ENCODE measurements at regions not wholly inside any gene's neighbourhood (a gene's known extent, or its start where the extent isn't known, plus 50 kb on each side); places are given as distances from the start of the nearest gene placed in this dataset.

DNA sequence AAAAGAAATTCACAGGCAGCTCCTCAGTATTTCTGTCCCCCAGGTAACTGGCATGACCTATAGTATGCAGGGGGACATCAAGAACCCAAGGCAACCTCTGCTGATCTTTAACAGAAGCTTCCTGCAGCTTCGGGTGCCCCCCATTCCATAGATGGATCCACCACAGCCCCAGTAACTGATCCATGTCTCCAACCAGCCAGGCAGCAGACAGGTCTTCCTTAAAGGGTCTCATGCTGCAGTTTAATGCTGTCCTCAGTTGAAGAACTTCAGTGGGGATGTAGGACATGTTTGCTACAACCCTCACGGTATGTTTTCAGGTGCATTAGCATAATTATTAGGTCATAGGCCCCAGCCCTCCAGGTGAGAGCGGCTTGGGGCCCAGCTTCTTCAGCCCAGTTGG, 90.9 kb upstream of the OLIG2 start:
- no peak overlapping the region for H4K8ac ChIP-seq (ENCODE audit: extremely low read depth, insufficient read depth, low read length)
- no peak overlapping the region for H2AFZ ChIP-seq (ENCODE audit: low read length)
- no peak overlapping the region for H4K91ac ChIP-seq (replicated peaks; ENCODE audit: insufficient read length, low read length)
- H3K18ac ChIP-seq (ENCODE audit: extremely low read depth, low read length): no peak overlapping the region
- no peak overlapping the region for H3K27ac ChIP-seq (ENCODE audit: low read depth, low read length)
- H3K79me2 ChIP-seq (ENCODE audit: control insufficient read depth in 1 of 2, insufficient read depth in 2 of 2, low read length in 2 of 2): no peaks in the 10 kb centered on the region
- H2BK20ac ChIP-seq (ENCODE audit: low read length): no peak overlapping the region
- no peaks in the 10 kb centered on the region for H3K9me3 ChIP-seq (ENCODE audit: insufficient read depth in 2 of 2, low read depth in 1 of 2, low read length in 1 of 2)
- H2AK5ac ChIP-seq (ENCODE audit: low read depth, low read length): no peak overlapping the region
- no peak overlapping the region for H3K4me3 ChIP-seq (ENCODE audit: extremely low read depth in 1 of 4, insufficient read depth in 2 of 4, low read depth in 3 of 4, low read length in 4 of 4)
- H3K14ac ChIP-seq (ENCODE audit: insufficient read length): no peak overlapping the region
- H3K79me1 ChIP-seq (ENCODE audit: low read depth, low read length): no peaks in the 10 kb centered on the region
- FAIRE-seq (no peak), DNase-seq (ENCODE audit: low read depth in 1 of 2, low spot score in 2 of 2) (no peak)
- no peaks in the 10 kb centered on the region for H4K20me1 ChIP-seq (replicated peaks in 1 of 2; ENCODE audit: control insufficient read depth in 1 of 2, insufficient read depth in 2 of 2, low read length in 2 of 2)
- no peak overlapping the region for H2BK5ac ChIP-seq (ENCODE audit: low read depth, low read length)
- ChIA-PET POLR2A (ENCODE audit: partially characterized antibody) (no interaction called here), CTCF (ENCODE audit: partially characterized antibody) (interaction anchor here (0.5 to 1.9 kb wide), 9 partner anchors 11 to 192 kb away, joined by 3 to 8 read pairs (median 4); no protein-coding TSS in a partner anchor)
- H3K4ac ChIP-seq (replicated peaks; ENCODE audit: insufficient read length, low read depth, low read length): no peak overlapping the region
- H3K23ac ChIP-seq (ENCODE audit: insufficient read length): no peak overlapping the region
- no peaks in the 10 kb centered on the region; a peak in 1 of 7 replicates for H3K27me3 ChIP-seq (replicated peaks in 1 of 4; ENCODE audit: control insufficient read depth in 3 of 4, extremely low read depth in 1 of 4, insufficient read depth in 3 of 4, low read length in 3 of 4)
- H3K4me1 ChIP-seq (replicated peaks in 1 of 4; ENCODE audit: control insufficient read depth in 3 of 4, insufficient read depth in 4 of 4, low read length in 3 of 4): no peaks in the 10 kb centered on the region; a peak in 1 of 7 replicates
- H2BK15ac ChIP-seq (ENCODE audit: low read length): no peak overlapping the region
- no peak overlapping the region for H4K5ac ChIP-seq (ENCODE audit: insufficient read length, low read depth, low read length)
- no peaks in the 10 kb centered on the region for H3K36me3 ChIP-seq (ENCODE audit: control insufficient read depth in 2 of 4, insufficient read depth in 4 of 4, low read length in 3 of 4)
- no peak overlapping the region for H3K4me2 ChIP-seq (ENCODE audit: insufficient read depth in 1 of 2, low read depth in 2 of 2, low read length in 2 of 2)
- H3K56ac ChIP-seq (replicated peaks; ENCODE audit: insufficient read length, low read depth, low read length): no peak overlapping the region
- H3K23me2 ChIP-seq (ENCODE audit: low read depth, low read length): no peaks in the 10 kb centered on the region
- TF ChIP-seq GABPA (IDR thresholded peaks at IDR 0.05; ENCODE audit: borderline replicate concordance, insufficient read depth, low read length) (no peak), CBX5 (IDR thresholded peaks at IDR 0.05; ENCODE audit: low read depth, low read length) (no peak), FOSL1 (IDR thresholded peaks at IDR 0.05; ENCODE audit: insufficient read depth, low read depth, low read length) (no peak)
- no peak overlapping the region for H2BK120ac ChIP-seq (replicated peaks; ENCODE audit: low read depth, low read length)
- WGBS, 2 experiments (ENCODE audit: extremely low coverage in 1 of 2, insufficient coverage in 1 of 2, insufficient read length in 1 of 2, insufficient replicate concordance in 2 of 2, low coverage in 1 of 2, low lambda C conversion rate in 2 of 2, missing lambda C conversion rate in 1 of 2): 84% methylated on average over 3 of the region's 3 CpGs; no CpG with 5 or more reads in 1 of the 2 experiments
- H2BK12ac ChIP-seq (ENCODE audit: low read depth, low read length): no peak overlapping the region
- no peak overlapping the region for H3K9ac ChIP-seq (replicated peaks in 1 of 4; ENCODE audit: extremely low read depth in 1 of 4, low read depth in 3 of 4, low read length in 3 of 4)
